HG03558 (cell line): ENCODE measurements at regions not wholly inside any gene's neighbourhood (a gene's known extent, or its start where the extent isn't known, plus 50 kb on each side); places are given as distances from the start of the nearest gene placed in this dataset.
"Not testable (repeated sequence)": the region's sequence is repeated elsewhere in the genome, so short reads cannot be mapped to it uniquely, and the experiment has no call there.

Experiments
- ATAC-seq: cut with Tn5 transposase; IDR thresholded peaks from one replicate; pipeline ENCODE4 v1.9.1; 2021; ENCODE audit warnings: moderate number of reproducible peaks; ENCODE audit not compliant: unreplicated experiment; ENCODE audit errors: extremely low read depth

- ATAC-seq, result no peak
Observed at GRCh38 chr6:10343320-10343719, 71.6 kb downstream of the TFAP2A start.

GRCh38 chr6:10341605-10342004 lies 73.3 kb downstream of the TFAP2A start:
- ATAC-seq, result no peak

GRCh38 chr6:10338151-10338550 lies 76.7 kb downstream of the TFAP2A start:
- ATAC-seq, result no peak

- ATAC-seq, result not testable (repeated sequence)
Observed at GRCh38 chr6:10337376-10337775, 77.5 kb downstream of the TFAP2A start.

- no peak for ATAC-seq
Observed at GRCh38 chr6:10332111-10332510, 82.8 kb downstream of the TFAP2A start.

- no peak for ATAC-seq
Observed at GRCh38 chr6:10331334-10331968, 83.4 kb downstream of the TFAP2A start.

GRCh38 chr6:10330515-10330914 lies 84.4 kb downstream of the TFAP2A start:
- no peak for ATAC-seq

- no peak for ATAC-seq
Observed at GRCh38 chr6:10323018-10323417, 91.9 kb downstream of the TFAP2A start.

GRCh38 chr6:10320291-10320690 lies 94.6 kb downstream of the TFAP2A start:
- no peak for ATAC-seq

- no peak for ATAC-seq
Observed at GRCh38 chr6:10316373-10316721, 98.5 kb downstream of the TFAP2A start.

- no peak for ATAC-seq
Observed at GRCh38 chr6:10315658-10316372, 99.1 kb downstream of the TFAP2A start.

- ATAC-seq, result no peak
Observed at GRCh38 chr6:10315034-10315433, 99.8 kb downstream of the TFAP2A start.

GRCh38 chr6:10314163-10314955 lies 100.5 kb downstream of the TFAP2A start:
- no peak for ATAC-seq

GRCh38 chr6:10313799-10314162 lies 101.1 kb downstream of the TFAP2A start:
- ATAC-seq, result no peak

- no peak for ATAC-seq
Observed at GRCh38 chr6:10312445-10312844, 102.4 kb downstream of the TFAP2A start.

GRCh38 chr6:10311546-10312405 lies 103.1 kb downstream of the TFAP2A start:
- not testable (repeated sequence) for ATAC-seq

- no peak for ATAC-seq
Observed at GRCh38 chr6:10310826-10311225, 104.0 kb downstream of the TFAP2A start.

- no peak for ATAC-seq
Observed at GRCh38 chr6:10310330-10310653, 104.6 kb downstream of the TFAP2A start.

- ATAC-seq, result no peak
Observed at GRCh38 chr6:10309457-10310329, 105.2 kb downstream of the TFAP2A start.

GRCh38 chr6:10307476-10307875 lies 107.4 kb downstream of the TFAP2A start:
- ATAC-seq, result no peak
